ENCODE measurements at regions not wholly inside any gene's neighbourhood (a gene's known extent, or its start where the extent isn't known, plus 50 kb on each side); places are given as distances from the start of the nearest gene placed in this dataset.
A peak's percentile ranks its signal among the peaks of the same experiment; 100 is the strongest.

DNA sequence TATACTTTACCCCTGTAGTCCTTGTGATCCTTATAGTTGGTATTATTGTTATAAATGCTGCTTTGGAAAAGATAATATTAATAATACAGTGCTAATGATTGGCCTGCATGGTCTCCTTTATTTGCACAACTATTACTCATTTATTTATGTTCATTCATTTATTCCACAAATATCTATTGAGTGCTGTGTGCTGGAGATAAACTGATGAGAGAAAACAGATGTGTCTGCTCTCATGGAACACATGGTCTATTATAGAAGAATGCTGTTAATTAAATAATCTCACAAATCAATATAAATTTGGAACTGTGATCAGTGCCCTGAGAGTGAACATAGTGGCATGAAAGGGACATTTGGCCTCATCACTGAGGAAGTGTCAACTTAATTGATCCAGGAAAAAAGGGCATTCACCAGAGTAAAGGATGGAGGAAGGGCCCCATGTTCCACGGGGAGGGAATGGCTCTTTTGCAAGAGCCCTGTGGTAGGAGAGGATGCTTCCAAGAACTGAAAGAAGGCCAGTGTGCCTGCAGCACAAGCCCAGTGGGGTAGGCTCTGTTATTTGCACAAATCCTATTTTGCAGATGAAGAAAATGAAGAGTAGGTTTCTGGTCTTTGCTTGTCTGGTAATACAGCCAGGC lies 91.5 kb upstream of the STK39 start:
- no peak for DNase-seq (ENCODE audit: low read depth)

DNA sequence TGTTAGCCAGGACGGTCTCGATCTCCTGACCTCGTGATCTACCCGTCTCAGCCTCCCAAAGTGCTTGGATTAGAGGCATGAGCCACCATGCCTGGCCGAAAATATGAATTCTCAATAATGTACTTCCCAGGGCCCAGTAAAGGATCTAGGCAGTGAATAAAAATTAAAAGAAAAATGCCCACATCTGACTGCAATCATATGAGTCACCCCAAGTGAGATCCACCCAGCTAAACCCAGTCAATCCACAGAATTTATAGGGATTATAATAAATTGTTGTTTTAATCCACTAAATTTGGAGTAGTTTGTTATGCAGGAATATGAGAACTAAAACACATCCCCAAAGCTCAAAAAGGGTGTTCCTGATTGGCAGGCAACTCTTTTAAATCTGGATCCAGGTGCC lies 93.5 kb upstream of the STK39 start:
- no peak for DNase-seq (ENCODE audit: low read depth)

DNA sequence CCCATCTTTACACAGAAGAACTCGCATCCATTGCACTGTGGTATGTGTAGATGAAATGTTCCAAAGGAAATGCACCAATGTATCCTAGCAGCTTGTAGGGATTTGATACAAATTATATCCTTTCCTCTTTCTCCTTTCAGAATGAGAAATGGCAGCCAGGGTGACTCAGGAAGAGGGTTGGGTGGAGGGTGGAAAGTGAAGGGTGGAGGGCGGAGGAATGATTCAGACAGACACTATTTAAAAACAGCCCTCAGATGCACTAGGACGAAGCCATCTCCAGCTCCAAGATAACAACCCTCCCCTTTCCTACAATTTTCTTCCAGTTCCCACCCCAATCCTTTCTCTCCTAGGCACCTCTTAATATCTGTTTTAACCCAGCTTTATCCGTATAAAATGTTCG lies 96.2 kb upstream of the STK39 start:
- no peak for DNase-seq (ENCODE audit: low read depth)

DNA sequence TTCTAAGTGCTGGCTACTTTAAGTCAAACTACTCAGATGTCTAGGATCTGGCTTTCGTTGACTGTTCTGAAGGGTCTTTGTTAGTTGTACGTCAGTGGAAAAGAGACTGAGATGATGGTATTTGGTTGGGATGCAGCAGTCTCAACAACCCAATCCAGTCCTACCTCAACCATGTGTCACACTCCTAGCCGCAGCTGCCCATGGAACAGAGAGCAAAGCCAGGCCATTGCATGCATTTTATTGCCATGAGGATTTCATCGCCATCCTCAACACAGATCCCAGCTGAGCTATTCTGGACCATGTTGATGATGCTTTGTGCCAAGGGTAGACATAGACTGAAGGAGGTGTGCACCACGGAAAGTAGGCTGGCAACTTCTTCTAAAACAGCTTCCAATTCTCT lies 97.3 kb upstream of the STK39 start:
- DNase-seq (ENCODE audit: low read depth): no peak

DNA sequence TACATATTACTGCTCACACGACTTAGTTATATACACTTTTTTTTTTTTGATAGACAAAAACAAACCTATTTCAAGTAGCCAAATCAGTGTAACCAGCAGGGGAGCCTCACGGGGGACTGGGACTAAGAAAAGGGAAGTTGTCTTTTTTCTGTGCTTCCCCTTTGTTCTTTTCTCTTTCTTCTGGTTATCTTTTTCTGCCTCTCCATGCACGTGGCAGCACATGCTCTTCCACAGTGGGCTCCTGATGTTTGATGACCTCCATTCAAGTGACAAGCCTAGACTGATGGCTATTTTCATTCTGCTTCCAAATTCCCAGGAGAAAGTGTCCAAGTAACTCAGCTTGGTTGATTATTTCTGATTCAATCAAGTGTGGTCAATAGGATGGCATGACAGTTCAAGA lies 98.2 kb upstream of the STK39 start:
- DNase-seq (ENCODE audit: low read depth): no peak

DNA sequence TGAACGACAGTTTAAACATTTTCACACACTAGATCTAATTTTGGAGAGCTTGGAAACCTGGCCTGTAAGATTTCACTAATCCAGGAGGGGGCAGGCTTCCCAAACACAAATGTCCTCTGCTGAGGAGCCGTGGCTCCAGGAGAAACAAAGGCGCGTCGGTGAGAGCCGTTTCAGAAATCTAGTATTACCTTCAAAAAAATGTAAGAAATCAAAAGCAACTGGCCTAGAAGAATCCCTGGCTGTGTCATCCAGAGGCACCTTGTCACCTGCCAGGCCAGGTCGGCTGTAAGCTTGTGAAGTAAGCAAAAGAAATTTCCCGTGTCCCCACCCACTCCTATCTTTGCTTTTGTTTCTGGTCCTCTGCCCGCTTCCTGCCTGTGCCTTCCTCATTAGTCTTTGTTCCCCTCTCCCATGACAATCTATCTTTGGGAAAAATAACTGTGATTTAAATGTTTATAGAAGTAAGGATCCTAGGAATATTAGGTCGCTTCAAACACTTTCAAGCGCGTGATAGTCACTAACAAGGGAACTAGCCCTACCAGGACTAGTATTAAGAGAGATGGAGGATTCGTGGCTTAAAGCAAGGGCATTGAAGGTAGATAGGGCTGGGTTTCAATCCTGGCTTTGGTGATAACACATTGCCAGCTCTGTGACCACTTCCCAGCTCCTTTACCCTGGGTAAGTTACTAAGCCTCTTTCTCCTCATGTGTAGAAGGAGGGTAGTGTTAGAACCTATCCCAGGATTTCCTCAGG lies 99.5 kb upstream of the STK39 start:
- peak; percentile 41 for DNase-seq (ENCODE audit: low read depth)

DNA sequence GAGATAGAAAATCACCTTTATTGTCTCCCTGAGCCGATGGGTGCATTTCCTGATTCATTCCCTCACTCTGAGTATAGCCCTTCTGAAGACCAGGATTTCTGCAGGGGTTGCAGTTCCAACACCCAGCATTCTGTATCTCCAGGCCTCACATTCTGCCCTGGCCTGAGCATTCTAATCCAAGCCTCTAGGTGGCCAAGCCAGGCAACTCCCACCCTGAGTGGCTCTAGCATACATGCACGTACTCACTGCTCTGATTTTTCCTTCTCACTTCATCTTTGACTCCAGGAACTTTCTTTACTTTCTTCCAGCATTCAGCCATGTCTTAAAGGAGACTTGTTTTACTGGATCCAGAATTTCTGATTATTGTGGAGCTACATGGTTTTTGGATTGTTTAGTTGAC lies 100.7 kb upstream of the STK39 start:
- DNase-seq (ENCODE audit: low read depth): no peak

DNA sequence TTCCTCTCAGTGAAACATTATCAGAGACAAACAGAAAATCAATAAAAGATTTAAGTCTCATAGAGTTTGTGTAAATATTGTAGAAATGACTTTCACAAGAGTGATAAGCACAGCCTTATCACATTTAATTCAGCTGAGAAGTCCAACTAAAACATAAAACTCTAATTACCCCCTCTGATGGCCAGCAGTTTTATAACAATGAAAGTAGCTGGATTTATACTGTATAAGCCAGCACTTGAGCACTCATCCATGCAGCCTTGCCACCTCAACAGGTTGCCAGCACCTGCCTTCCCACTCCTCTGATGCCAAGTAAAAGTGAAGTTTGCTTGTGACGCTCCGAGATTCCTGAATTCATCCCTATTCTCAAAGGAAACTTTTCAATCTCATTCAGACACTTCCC lies 103.0 kb upstream of the STK39 start:
- no peak for DNase-seq (ENCODE audit: low read depth)

DNA sequence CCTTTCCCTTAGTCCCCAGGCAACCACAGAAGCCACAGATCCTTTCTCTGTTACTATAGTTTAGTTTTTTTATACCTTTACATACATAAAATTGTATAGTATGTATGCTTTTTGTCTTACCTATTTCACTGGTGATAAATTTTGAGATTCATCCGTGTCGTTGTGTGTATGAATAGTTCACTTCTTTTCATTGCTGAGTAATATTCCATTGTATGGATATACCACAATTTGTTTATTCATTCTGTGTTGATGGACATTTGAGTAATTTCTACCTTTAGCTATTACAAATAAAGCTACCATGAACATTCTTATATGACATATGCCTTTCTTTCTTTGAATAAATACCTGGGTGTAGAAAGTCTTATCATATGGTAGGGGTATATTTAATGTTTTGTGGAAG lies 102.8 kb upstream of the CERS6 start:
- DNase-seq (ENCODE audit: low read depth): no peak

DNA sequence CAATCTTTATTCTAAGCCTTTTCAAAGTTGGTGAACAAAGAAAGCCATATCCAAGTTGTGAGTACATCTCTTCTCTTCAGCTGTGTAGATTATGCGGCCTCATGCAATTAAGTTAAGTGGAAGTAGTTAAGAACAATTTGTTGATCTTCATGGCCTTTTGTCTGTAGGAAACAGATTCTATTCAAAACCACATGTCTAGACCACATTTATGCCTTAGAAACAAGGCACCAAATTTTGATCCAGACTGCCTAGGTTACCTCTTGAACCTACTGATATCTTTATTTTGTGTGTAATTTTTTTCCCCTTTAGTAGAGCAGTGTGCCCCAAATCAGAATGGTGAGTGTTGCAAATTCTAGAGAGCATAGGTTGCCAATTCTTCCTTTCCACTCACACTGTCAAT lies 101.6 kb upstream of the CERS6 start:
- no peak for DNase-seq (ENCODE audit: low read depth)

DNA sequence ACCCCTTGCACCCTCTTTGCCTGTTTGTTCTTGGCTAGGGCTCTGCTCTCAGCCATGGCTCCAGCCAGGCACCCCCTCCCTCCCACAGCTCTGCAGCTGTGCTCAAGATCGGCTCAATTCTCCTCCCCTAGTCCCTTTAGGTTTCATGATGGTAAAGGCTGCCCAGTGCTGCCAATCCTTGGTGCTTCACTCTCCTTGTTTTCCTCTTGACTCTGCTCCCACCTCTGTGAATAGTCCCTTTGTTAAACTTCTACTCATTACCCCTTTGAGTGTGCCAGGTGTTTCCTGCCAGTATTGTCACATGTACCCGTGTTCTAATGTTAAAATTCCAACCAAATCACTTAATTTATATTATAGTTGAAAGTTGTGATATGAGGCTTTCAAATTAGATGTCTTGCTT lies 101.0 kb upstream of the CERS6 start:
- no peak for DNase-seq (ENCODE audit: low read depth)

DNA sequence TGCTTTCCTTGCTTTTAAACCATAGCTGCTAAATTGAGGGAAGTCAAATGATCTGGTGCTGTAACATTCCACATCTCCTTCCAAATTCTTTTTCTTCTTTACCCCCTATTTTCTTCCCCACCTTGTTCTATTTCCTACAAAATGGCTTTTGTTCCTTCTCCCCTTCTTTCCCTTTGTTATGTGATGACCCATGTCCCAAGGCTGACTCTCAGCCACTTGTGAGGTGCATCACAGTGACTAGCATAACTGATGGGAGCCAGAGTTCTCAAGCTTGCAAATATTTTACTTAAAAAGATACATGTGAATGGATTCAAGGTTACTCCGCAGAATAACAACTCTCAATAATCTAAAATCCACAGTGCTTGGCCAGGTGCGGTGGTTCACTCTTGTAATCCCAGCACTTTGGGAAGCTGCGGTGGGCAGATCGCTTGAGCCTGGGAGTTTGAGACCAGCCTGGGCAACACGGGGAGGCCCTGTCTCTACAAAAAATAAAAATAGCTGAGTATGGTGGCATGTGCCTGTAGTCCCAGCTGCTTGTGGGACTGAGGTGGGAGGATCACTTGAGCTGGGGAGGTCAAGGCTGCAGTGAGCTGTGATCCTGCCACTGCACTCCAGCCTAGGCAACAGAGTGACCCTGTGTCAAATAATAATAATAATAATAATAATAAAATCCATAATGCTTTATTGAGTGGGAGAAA lies 100.1 kb upstream of the CERS6 start:
- no peak for DNase-seq (ENCODE audit: low read depth)

DNA sequence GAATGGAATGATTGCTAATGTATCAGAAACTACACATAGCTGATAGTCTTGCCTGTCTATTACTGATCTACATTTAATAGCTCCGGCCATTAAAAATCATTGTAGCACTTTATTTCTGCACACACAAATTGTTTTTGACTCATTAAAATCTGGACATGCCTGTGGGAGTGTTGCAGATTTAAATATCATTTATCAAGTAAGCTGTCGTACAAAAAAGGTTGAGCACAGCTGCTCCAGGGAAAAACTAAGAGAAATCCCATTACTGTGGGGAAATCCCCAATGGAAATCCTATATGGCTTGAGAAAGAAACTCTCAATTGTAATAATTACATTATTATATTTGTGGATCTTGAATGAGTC lies 99.6 kb upstream of the CERS6 start:
- no peak for DNase-seq (ENCODE audit: low read depth)

DNA sequence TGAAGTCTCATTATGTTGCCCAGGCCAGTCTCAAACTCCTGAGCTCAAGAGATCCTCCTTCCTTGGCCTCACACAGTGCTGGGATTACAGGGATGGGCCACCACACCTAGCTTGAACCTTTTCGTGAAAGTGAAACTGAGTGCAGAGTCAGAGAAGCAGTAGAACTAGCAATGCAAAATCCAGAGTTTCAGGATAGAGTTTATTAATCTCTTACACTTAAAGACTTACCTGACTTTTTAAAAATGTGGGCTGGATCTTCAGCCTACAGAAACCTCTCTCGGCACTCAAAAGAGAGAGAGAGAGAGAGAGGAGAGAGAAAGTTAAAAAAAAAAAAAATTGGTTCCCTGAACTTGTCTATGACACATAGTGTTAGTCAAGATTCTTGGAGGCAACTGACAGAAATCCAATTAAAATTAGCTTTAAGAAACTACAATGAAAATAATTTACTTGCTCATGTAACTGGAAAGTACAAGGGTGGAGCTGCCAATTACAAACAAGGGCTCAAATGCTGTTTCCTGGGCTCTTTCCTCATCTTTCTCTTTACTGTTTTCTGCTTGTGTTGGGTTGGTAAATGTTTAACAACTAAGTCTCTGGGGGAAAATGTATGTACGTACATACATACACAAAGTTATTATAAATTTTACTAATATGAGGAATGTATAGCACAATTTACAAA lies 98.1 kb upstream of the CERS6 start:
- no peak for DNase-seq (ENCODE audit: low read depth)

DNA sequence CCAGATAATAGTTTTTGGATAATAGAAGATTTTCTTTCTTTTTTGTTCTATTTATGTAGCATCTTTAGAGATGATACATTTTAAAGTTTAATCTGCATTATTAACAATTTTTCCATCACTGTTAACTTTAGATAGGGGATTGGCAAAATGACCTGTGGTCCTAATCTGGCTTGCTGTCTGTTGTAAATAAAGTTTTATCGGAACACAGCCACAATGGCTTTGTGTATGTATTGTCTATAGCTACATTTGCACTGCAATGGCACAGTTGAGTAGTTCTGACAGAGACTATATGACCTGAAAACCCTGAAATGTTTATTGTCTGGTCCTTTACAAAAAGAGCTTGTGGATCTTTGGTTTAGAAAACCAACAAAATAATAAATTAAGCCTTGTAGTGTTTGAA lies 97.0 kb upstream of the CERS6 start:
- no peak for DNase-seq (ENCODE audit: low read depth)

DNA sequence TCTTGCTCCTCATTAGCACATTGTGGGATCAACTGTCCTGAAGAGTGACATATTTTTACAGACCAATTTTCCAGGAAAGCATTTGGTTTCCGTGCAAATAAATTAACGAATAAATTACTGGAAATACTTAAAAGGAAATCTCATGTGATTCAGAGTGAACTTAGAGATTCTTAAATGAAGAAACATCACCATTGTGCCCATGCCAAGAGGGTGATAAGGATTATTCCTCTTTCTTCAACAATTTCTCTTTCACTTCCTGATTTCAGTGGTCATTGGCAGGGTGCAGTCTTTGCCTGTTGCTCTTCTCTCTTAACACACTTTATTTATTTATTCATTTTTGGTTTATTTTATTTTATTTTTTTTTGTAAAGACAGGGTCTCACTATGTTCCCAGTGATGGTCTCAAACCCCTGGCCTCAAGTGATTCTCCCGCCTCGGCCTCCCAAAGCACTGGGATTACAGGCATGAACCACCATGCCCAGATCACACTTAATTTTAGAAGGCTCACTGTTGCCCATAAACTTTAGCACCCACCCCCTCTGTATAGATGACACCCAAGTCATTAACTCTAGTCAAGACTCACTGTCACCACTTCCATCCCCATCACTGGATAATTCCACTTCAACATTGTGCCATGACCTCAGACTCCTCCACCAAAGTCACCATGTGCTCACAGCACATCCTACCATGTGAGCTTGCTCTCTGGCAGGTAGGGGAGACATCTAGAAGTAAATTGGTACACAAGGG lies 92.6 kb upstream of the CERS6 start:
- DNase-seq (ENCODE audit: low read depth): no peak

DNA sequence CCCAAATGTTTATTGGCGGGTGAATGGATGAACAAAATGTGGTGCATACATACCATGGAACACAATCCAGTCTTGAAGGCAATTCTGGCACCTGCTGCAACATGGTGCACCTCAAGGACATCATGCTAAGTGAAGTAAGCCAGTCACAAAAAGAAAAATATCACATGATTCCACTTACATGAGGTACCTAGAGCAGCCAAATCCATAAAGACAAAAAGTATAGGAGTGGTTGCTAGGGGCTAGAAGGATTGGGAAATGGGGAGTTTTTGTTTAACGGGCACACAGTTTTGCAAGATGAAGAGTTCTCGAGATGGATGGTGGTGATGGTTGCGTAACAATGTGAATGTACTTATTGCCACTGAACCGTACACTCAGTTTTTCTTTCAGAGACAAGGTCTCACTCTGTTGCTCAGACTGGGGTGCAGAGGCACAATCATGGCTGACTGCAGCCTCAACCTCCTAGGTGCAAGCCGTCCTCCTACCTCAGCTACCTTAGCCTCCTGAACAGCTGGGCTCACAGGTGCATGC lies 90.9 kb upstream of the CERS6 start:
- DNase-seq (ENCODE audit: low read depth): no peak

DNA sequence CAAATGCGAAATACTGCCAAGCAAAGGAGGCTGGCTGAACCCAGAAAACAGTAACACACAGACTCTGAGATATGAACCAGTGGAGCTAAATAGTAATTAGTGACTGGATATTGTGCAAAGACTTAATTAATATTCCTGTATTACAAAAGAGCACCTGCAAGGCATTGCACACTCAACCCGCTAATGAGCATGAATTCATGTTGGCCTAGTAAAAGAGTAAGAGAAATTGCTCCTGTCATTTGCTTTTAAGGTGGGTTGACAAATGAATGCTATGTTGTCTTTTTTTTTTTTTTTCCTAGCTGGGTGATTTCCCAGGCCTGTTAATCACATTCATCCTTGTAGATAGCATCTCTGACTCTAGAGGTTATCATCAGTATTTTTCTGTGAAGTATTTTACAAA lies 87.0 kb upstream of the CERS6 start:
- DNase-seq (ENCODE audit: low read depth): no peak

DNA sequence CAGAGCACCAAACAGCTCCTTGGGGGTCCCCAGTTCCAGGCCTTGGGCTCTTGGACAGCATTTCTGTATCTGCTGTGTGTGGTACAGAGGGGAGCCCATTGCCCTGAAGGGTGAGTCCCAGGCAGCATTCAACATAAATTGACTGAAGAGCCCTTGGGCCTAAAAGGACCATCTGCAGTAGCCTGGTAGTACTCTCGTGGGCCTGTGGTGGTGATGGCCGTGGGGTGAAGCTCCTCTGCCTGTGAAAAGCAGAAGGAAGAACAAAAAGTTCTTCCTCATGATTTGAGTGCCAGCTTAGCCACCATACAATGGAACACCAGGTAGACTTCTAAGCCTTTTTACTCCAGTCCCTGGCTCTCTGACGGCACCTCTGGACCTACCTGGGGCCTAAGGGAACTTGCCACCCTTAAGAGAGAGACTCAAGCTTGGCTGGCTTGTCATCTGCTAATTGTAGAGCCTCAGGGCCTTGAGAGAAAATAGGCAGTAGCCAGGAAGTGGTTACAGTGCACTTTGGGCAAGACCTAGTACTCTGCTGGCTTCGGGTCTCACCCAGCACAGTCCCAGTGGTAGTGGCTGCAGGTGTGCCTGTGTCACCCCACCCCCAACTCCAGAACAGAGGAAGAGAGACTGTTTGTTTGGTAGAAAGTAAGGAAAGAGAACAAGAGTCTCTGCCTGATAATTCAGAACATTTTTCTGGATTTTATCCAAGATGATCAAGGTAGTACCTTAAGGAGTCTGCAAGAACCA lies 84.6 kb upstream of the CERS6 start:
- no peak for DNase-seq (ENCODE audit: low read depth)

DNA sequence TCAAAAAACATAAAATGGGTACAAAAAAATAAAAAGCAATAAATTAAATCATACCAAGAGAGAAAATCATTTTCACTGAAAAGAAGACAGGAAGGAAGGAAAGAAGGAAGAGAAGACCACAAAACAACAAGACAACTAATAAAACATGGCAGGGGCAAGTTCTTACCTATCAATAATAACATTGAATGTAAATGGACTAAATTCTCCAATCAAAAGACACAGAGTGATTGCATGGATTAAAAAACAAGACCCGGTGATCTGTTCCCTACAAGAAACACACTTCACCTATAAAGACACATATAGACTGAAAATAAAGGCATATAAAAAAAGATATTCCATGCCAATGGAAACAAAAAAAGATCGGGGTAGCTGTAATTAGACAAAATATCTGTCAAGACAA lies 82.6 kb upstream of the CERS6 start:
- DNase-seq (ENCODE audit: low read depth): no peak

DNA sequence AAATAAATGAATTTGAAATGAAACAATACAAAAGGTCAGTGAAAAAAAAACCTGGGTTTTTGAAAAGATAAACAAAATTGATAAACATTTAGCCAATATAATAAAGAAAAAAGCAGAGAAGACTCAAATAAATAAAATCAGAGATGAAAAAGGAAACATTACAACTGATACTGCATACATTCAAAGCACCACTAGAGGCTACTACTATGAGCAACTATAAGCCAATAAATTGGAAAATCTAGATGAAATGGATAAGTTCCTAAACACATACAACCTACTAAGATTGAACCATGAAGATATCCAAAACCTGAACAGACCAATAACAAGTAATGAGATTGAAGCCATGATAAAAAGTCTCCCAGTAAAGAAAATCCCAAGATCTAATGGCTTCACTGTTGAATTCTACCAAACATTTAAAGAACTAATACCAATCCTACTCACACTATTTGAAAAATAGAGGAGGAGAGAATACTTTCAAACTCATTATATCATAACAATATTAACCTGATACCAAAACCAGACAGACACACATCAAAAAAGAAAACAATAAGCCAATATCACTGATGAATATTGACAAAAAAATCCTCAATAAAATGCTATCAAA lies 80.8 kb upstream of the CERS6 start:
- DNase-seq (ENCODE audit: low read depth): no peak

All from stimulated activated CD8-positive, alpha-beta memory T cell treated with anti-CD3 and anti-CD28 coated beads, Interleukin-15, amount 100 ng/mL, for 1 hour (primary cell).